Heart right ventricle (tissue), 16 donors: ENCODE measurements at regions not wholly inside any gene's neighbourhood (a gene's known extent, or its start where the extent isn't known, plus 50 kb on each side); places are given as distances from the start of the nearest gene placed in this dataset.

Source experiments
- ATAC-seq, 8 donors: fragments of 200-7000 bp; cut with Tn5 transposase; one replicate each; pipeline ENCODE4 v1.9.1; 2020; ENCODE audit warnings: mild to moderate bottlenecking in 8 of 8, moderate library complexity in 8 of 8, moderate number of reproducible peaks in 1 of 8
- DNase-seq, 2 donors: peaks; one replicate each; pipeline ENCODE4 v3.0.0-alpha.2; 2020
- H3K27ac ChIP-seq, 10 donors: fragments of 200-600 bp; sonication (generic) in 2 of 10; one replicate each; pipeline versions ENCODE4 v1.5.0 to v1.8.0; 2020 to 2022; ENCODE audit warnings: mild to moderate bottlenecking in 3 of 10
- H3K27me3 ChIP-seq, 7 donors: fragments of 200-600 bp; one replicate each; pipeline ENCODE4 v1.8.0; 2021 to 2022; ENCODE audit warnings: mild to moderate bottlenecking in 2 of 7
- H3K36me3 ChIP-seq, 9 donors: fragments of 200-600 bp; sonication (generic) in 1 of 9; one replicate each; pipeline versions ENCODE4 v1.5.0 to v1.8.0; 2020 to 2022; ENCODE audit warnings: mild to moderate bottlenecking in 2 of 9
- H3K4me1 ChIP-seq, 9 donors: fragments of 200-600 bp; sonication (generic) in 1 of 9; one replicate each; pipeline versions ENCODE4 v1.5.0 to v1.8.0; 2020 to 2022; ENCODE audit warnings: mild to moderate bottlenecking in 4 of 9
- H3K4me3 ChIP-seq, 10 donors: fragments of 200-600 bp; sonication (generic) in 2 of 10; one replicate each; pipeline versions ENCODE4 v1.5.0 to v1.8.0; 2020 to 2022; ENCODE audit warnings: mild to moderate bottlenecking in 7 of 10, moderate library complexity in 2 of 10
- H3K9me3 ChIP-seq, 11 donors: fragments of 200-600 bp in 10 of 11; sonication (generic) in 2 of 11; one replicate each; pipeline versions ENCODE4 v1.5.0 to v1.8.0; 2013 to 2022; ENCODE audit warnings: mild to moderate bottlenecking in 2 of 11, control low read depth in 1 of 11, moderate library complexity in 1 of 11
- WGBS, 2 donors: extraction: QIAGEN DNeasy Blood & Tissue Kit; methylation state at CpG; one replicate each; pipeline ENCODE4 v1.1.7; 2013; ENCODE audit warnings: inconsistent platforms in 1 of 2; 5-methylcytosine and 5-hydroxymethylcytosine counted together
- intact Hi-C, 10 donors: fragments of 100-400 bp; cut with DNase I; formaldehyde crosslinking; loops; one replicate each; pipeline versions ENCODE4 v1.11.1 to v1.14.2; 2022
- TF ChIP-seq, protein P1 (sequence below), 9 donors: fragments of 200-600 bp; sonication (generic) in 2 of 9; IDR thresholded peaks; one replicate each; pipeline versions ENCODE4 v1.5.0 to v1.8.0; 2021 to 2022; ENCODE audit warnings: antibody characterized with exemption in 9 of 9, mild to moderate bottlenecking in 5 of 9, moderate library complexity in 1 of 9
- donor health status: Arrhythmogenic right ventricular cardiomyopathy.
- donor health status: ischemic (EF 13 %, LVEDD 7.1; RV severe dilation, severe dysfunction).
- donor health status: healthy with polysubstance abuse.
- donor health status: DM: no; HTN: yes; CAD: no.
- donor health status: DM: no; HTN: no; CAD: no.
- donor health status: ischemic (EF 25% LVEDD 6.9; RV normal size, moderate dysfunction).
- donor health status: ischemic (EF 25% LVEDD 5.7; RV mildly dilated, moderate dysfunction).
- donor health status: healthy.
- donor health status: DM: yes; HTN: yes; CAD: no.
- donor health status: Ischemic cardiomyopathy.
- donor health status: ischemic (EF 35%, LVEDD 5.7; RV mildly dilated, moderate dysfunction).
- donor health status: nonischemic (EF 11% LVEDD 7.7; RV severe dilation, severe dysfunction).
- donor health status: DM: yes; HTN: yes; CAD: no.
- donor health status: PGD.
- donor health status: ischemic (EF 29% LVEDD 5.4; RV normal size, mild dysfunction).
- donor health status: nonischemic (EF 23%, LVEDD 6.1; RV moderate dilation, normal function).

DNA sequence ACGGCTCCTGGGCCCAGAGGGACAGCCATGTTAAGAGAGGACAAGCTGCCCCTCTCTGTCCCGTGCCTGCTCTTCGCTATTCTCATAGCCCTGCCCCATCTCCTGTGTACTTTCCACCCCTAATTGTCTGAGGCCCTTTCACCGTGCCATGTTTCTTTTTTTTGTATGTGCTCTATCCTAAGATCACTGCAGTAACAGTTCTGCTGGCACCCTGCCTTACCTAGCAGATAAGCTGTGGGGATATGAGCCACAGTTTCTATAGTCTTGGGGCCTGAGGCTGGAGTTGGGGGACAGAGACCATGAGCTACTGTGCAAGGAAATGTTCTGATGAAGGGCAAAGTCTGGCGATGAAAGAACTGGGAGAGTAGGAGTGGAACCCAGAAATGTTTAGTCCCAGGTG, 269.5 kb upstream of the CITED2 start:
- intact Hi-C loops: no loop called here
- peak overlapping the region in 2 of 10 donors; percentile 22 to 32 for H3K27ac ChIP-seq
- H3K9me3 ChIP-seq: peaks cover 0 to 14% (median 0%) of the 10 kb centered on the region in 11 donors
- H3K36me3 ChIP-seq: no peaks in the 10 kb centered on the region
- TF ChIP-seq, protein P1, sequence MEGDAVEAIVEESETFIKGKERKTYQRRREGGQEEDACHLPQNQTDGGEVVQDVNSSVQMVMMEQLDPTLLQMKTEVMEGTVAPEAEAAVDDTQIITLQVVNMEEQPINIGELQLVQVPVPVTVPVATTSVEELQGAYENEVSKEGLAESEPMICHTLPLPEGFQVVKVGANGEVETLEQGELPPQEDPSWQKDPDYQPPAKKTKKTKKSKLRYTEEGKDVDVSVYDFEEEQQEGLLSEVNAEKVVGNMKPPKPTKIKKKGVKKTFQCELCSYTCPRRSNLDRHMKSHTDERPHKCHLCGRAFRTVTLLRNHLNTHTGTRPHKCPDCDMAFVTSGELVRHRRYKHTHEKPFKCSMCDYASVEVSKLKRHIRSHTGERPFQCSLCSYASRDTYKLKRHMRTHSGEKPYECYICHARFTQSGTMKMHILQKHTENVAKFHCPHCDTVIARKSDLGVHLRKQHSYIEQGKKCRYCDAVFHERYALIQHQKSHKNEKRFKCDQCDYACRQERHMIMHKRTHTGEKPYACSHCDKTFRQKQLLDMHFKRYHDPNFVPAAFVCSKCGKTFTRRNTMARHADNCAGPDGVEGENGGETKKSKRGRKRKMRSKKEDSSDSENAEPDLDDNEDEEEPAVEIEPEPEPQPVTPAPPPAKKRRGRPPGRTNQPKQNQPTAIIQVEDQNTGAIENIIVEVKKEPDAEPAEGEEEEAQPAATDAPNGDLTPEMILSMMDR (IDR thresholded peaks at IDR 0.05): no peak
- H3K4me1 ChIP-seq: peaks cover 0 to 52% (median 13%) of the 10 kb centered on the region in 9 donors
- no peaks in the 10 kb centered on the region for H3K27me3 ChIP-seq
- peak in 1 of 8 donors; percentile 34 for ATAC-seq
- DNase-seq: no peak
- WGBS, 2 donors: 45 to 58% methylated on average over 5 of the region's 5 CpGs
- no peak overlapping the region for H3K4me3 ChIP-seq

GRCh38 chr6:139642346-139642745, 267.9 kb upstream of the CITED2 start:
- DNase-seq: no peak
- Histone ChIP-seq H3K4me1 (peaks cover 0 to 46% (median 13%) of the 10 kb centered on the region in 9 donors), H3K36me3 (no peaks in the 10 kb centered on the region), H3K9me3 (peaks cover 0 to 11% (median 0%) of the 10 kb centered on the region in 11 donors), H3K4me3 (no peak overlapping the region), H3K27me3 (no peaks in the 10 kb centered on the region), H3K27ac (no peak overlapping the region)
- 64 to 66% methylated on average over 2 of the region's 2 CpGs for WGBS, 2 donors
- intact Hi-C loops: no loop called here
- no peak for ATAC-seq
- TF ChIP-seq, protein P1 (IDR thresholded peaks at IDR 0.05): no peak

DNA sequence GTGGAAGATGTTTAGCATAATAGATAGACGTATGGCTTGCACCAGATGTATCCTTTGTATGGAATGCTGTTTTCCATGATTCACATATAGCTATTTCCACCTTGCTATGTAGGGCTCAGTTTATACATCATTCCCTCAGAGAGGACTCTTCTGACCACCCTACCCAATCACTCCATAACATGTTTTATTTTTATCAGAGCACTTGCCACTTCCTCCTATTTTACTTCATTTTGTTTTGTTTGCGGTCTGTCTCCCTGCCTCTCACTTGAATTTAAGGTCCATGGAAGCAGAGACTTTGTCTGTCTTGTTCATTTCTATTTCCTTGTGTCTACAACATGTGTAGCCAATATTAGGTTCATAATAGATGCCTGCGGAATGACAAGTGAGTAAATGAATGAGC, 266.9 kb upstream of the CITED2 start:
- no peak overlapping the region for H3K4me3 ChIP-seq
- no peaks in the 10 kb centered on the region for H3K36me3 ChIP-seq
- DNase-seq (no peak), ATAC-seq (no peak)
- H3K9me3 ChIP-seq: peaks cover 0 to 4% (median 0%) of the 10 kb centered on the region in 11 donors
- intact Hi-C loops: no loop called here
- H3K4me1 ChIP-seq: peaks cover 0 to 46% (median 13%) of the 10 kb centered on the region in 9 donors
- no peak overlapping the region for H3K27ac ChIP-seq
- WGBS, 2 donors: 75 to 91% methylated on average over 3 of the region's 3 CpGs
- no peaks in the 10 kb centered on the region for H3K27me3 ChIP-seq
- TF ChIP-seq, protein P1 (IDR thresholded peaks at IDR 0.05): no peak

DNA sequence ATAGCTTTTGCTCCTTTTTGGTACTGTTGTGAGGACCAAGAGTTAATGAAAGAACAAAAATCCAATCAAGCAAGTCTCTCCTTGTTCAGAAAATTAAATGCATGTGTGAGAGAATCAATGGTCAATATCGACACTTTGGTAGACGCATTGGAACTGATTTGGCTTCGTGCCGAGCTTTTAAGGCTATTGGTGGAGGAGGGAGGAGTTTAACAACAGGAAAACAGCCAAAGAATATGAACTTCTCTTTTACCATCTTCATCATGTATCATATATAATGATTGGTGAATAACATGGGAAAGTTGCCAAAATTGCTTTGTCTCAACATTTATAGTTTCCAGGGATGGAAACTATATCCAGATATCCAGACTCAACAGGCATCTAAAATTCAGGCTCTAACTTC, 266.5 kb upstream of the CITED2 start:
- TF ChIP-seq, protein P1 (IDR thresholded peaks at IDR 0.05): no peak
- DNase-seq: no peak
- intact Hi-C loops: no loop called here

More for the DNA sequence above, 266.5 kb upstream of the CITED2 start:
- H3K9me3 ChIP-seq: no peaks in the 10 kb centered on the region
- H3K4me3 ChIP-seq: no peak overlapping the region
- peak overlapping the region in 1 of 10 donors; percentile 9 for H3K27ac ChIP-seq
- ATAC-seq: no peak
- no peaks in the 10 kb centered on the region for H3K27me3 ChIP-seq
- no peaks in the 10 kb centered on the region for H3K36me3 ChIP-seq
- H3K4me1 ChIP-seq: peaks cover 0 to 46% (median 13%) of the 10 kb centered on the region in 9 donors
- WGBS, 2 donors: 69 to 89% methylated on average over 4 of the region's 4 CpGs
